ENCODE measurements at regions not wholly inside any gene's neighbourhood (a gene's known extent, or its start where the extent isn't known, plus 50 kb on each side); places are given as distances from the start of the nearest gene placed in this dataset.

- no peak overlapping the region for H3K4me3 ChIP-seq (ENCODE audit: low read depth, low read length, poor library complexity, severe bottlenecking)
- H3K27ac ChIP-seq (ENCODE audit: low read depth, low read length, poor library complexity, severe bottlenecking), result no peak overlapping the region
- no peak overlapping the region for H3K4me2 ChIP-seq (ENCODE audit: low read length)
- no peak overlapping the region for H2AFZ ChIP-seq (ENCODE audit: low read length)
- no peaks in the 10 kb centered on the region for H3K9me2 ChIP-seq (ENCODE audit: low read depth, low read length)
- no peak for TF ChIP-seq EZH2 (IDR thresholded peaks at IDR 0.05; ENCODE audit: borderline replicate concordance, low read length)
- TF ChIP-seq CTCF (IDR thresholded peaks at IDR 0.05; ENCODE audit: low read length), result no peak
- H3K9ac ChIP-seq (ENCODE audit: low read length), result no peak overlapping the region
- H3K79me2 ChIP-seq (ENCODE audit: insufficient read depth, low read length), result no peaks in the 10 kb centered on the region
- H4K20me1 ChIP-seq (ENCODE audit: insufficient read depth, low read length), result no peaks in the 10 kb centered on the region
- H3F3A ChIP-seq (ENCODE audit: insufficient read depth, low read length), result no peaks in the 10 kb centered on the region
- no peaks in the 10 kb centered on the region for H3K4me1 ChIP-seq (ENCODE audit: insufficient read depth, low read length, severe bottlenecking)
- no peaks in the 10 kb centered on the region for H3K36me3 ChIP-seq (ENCODE audit: insufficient read depth, low read length)
- H3K27me3 ChIP-seq (ENCODE audit: insufficient read depth, low read length), result no peaks in the 10 kb centered on the region; the same call in 1 of the 2 replicates
- H3K9me3 ChIP-seq (ENCODE audit: low read length), result no peaks in the 10 kb centered on the region
Observed at GRCh38 chr15:98506172-98506571, 142.2 kb upstream of the IGF1R start.

- H3K27ac ChIP-seq (ENCODE audit: low read depth, low read length, poor library complexity, severe bottlenecking), result no peak overlapping the region
- no peaks in the 10 kb centered on the region for H3K36me3 ChIP-seq (ENCODE audit: insufficient read depth, low read length)
- no peaks in the 10 kb centered on the region for H3K4me1 ChIP-seq (ENCODE audit: insufficient read depth, low read length, severe bottlenecking)
- H3K79me2 ChIP-seq (ENCODE audit: insufficient read depth, low read length), result no peaks in the 10 kb centered on the region
- no peaks in the 10 kb centered on the region for H4K20me1 ChIP-seq (ENCODE audit: insufficient read depth, low read length)
- no peak for TF ChIP-seq CTCF (IDR thresholded peaks at IDR 0.05; ENCODE audit: low read length)
- TF ChIP-seq EZH2 (IDR thresholded peaks at IDR 0.05; ENCODE audit: borderline replicate concordance, low read length), result no peak
- H3K4me2 ChIP-seq (ENCODE audit: low read length), result no peak overlapping the region
- no peaks in the 10 kb centered on the region for H3F3A ChIP-seq (ENCODE audit: insufficient read depth, low read length)
- H3K9ac ChIP-seq (ENCODE audit: low read length), result no peak overlapping the region
- no peak overlapping the region for H2AFZ ChIP-seq (ENCODE audit: low read length)
- no peaks in the 10 kb centered on the region for H3K9me3 ChIP-seq (ENCODE audit: low read length)
- no peak overlapping the region for H3K4me3 ChIP-seq (ENCODE audit: low read depth, low read length, poor library complexity, severe bottlenecking)
- no peaks in the 10 kb centered on the region for H3K9me2 ChIP-seq (ENCODE audit: low read depth, low read length)
- no peaks in the 10 kb centered on the region; the same call in 1 of the 2 replicates for H3K27me3 ChIP-seq (ENCODE audit: insufficient read depth, low read length)
Observed at GRCh38 chr15:98506711-98507110, 141.6 kb upstream of the IGF1R start.

- H2AFZ ChIP-seq (ENCODE audit: low read length), result no peak overlapping the region
- H3K4me2 ChIP-seq (ENCODE audit: low read length), result no peak overlapping the region
Observed at GRCh38 chr15:98513428-98513986, 134.8 kb upstream of the IGF1R start.

More at GRCh38 chr15:98513428-98513986, 134.8 kb upstream of the IGF1R start:
- no peaks in the 10 kb centered on the region for H4K20me1 ChIP-seq (ENCODE audit: insufficient read depth, low read length)
- no peak overlapping the region for H3K4me3 ChIP-seq (ENCODE audit: low read depth, low read length, poor library complexity, severe bottlenecking)
- H3K9me3 ChIP-seq (ENCODE audit: low read length), result no peaks in the 10 kb centered on the region
- H3K79me2 ChIP-seq (ENCODE audit: insufficient read depth, low read length), result no peaks in the 10 kb centered on the region
- no peak for TF ChIP-seq CTCF (IDR thresholded peaks at IDR 0.05; ENCODE audit: low read length)
- no peak for TF ChIP-seq EZH2 (IDR thresholded peaks at IDR 0.05; ENCODE audit: borderline replicate concordance, low read length)
- H3K9me2 ChIP-seq (ENCODE audit: low read depth, low read length), result no peaks in the 10 kb centered on the region
- H3K9ac ChIP-seq (ENCODE audit: low read length), result no peak overlapping the region
- H3F3A ChIP-seq (ENCODE audit: insufficient read depth, low read length), result no peaks in the 10 kb centered on the region
- no peaks in the 10 kb centered on the region for H3K36me3 ChIP-seq (ENCODE audit: insufficient read depth, low read length)
- H3K27ac ChIP-seq (ENCODE audit: low read depth, low read length, poor library complexity, severe bottlenecking), result no peak overlapping the region
- no peaks in the 10 kb centered on the region for H3K4me1 ChIP-seq (ENCODE audit: insufficient read depth, low read length, severe bottlenecking)
- H3K27me3 ChIP-seq (ENCODE audit: insufficient read depth, low read length), result no peaks in the 10 kb centered on the region; the same call in 1 of the 2 replicates
